Panc1 (cell line): ENCODE measurements at regions not wholly inside any gene's neighbourhood (a gene's known extent, or its start where the extent isn't known, plus 50 kb on each side); places are given as distances from the start of the nearest gene placed in this dataset.

Experiments
- POLR2AphosphoS5 ChIP-seq: IDR thresholded peaks from 2 replicates; pipeline ENCODE4 v1.6.1; 2012; ENCODE audit warnings: mild to moderate bottlenecking, low read depth, low read length, moderate library complexity
- TCF7L2 ChIP-seq: IDR thresholded peaks from 2 replicates; pipeline ENCODE4 v1.6.1; 2011; ENCODE audit warnings: mild to moderate bottlenecking, low read depth, low read length, inconsistent platforms
- TF ChIP-seq, protein P1 (sequence below): fragments of 450-650 bp; IDR thresholded peaks from 2 replicates; pipeline ENCODE4 v1.5.1; 2017; ENCODE audit warnings: mild to moderate bottlenecking

DNA sequence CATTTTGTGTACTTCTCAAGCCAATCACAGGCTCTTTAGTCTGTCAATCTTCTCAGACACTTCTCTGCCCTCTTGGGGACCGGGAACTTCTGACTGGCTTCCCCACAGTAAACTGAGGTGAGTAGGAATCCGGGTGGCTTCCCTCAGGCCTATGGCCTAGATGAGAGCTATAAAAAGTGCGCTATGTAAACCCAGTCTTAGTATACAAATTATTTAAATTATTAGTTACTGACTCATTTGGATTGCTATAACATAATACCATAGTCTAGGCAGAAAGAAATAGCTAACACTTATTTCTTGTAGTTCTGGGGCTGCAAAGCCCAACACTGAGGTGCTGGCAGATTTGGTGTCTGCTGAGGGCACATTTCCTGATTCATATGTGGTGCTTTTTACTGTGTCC, 109.2 kb upstream of the MCHR2 start:
- TF ChIP-seq, protein P1, sequence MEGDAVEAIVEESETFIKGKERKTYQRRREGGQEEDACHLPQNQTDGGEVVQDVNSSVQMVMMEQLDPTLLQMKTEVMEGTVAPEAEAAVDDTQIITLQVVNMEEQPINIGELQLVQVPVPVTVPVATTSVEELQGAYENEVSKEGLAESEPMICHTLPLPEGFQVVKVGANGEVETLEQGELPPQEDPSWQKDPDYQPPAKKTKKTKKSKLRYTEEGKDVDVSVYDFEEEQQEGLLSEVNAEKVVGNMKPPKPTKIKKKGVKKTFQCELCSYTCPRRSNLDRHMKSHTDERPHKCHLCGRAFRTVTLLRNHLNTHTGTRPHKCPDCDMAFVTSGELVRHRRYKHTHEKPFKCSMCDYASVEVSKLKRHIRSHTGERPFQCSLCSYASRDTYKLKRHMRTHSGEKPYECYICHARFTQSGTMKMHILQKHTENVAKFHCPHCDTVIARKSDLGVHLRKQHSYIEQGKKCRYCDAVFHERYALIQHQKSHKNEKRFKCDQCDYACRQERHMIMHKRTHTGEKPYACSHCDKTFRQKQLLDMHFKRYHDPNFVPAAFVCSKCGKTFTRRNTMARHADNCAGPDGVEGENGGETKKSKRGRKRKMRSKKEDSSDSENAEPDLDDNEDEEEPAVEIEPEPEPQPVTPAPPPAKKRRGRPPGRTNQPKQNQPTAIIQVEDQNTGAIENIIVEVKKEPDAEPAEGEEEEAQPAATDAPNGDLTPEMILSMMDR: no peak
- TF ChIP-seq TCF7L2 (no peak), POLR2AphosphoS5 (no peak)
